GM12878 (cell line): ENCODE measurements at regions not wholly inside any gene's neighbourhood (a gene's known extent, or its start where the extent isn't known, plus 50 kb on each side); places are given as distances from the start of the nearest gene placed in this dataset.

ENCODE experiments used
- ATAC-seq: fragments of 200-7000 bp; cut with Tn5 transposase; 3 replicates; pipeline ENCODE4 v1.9.1; 2020; ENCODE audit warnings: mild to moderate bottlenecking, moderate library complexity
- BruUV-seq: library from RNA; stranded (reverse); fragments of 400-500 nt; replicated peaks from 2 replicates; lab custom pipeline; 2021; lab: Mats Ljungman, UMichigan
- CTCF ChIA-PET: fragments of 300-600 bp; sonication (Branson Sonifier 250); formaldehyde crosslinking; extraction: SDS; loops from one replicate; lab custom pipeline; 2021; ENCODE audit warnings: inconsistent platforms; lab: Yijun Ruan, JAX
- POLR2A ChIA-PET: fragments of 350-600 bp; formaldehyde crosslinking; extraction: SDS; loops from one replicate; lab custom pipeline; 2021; ENCODE audit warnings: inconsistent platforms; lab: Charles Lee
- RAD21 ChIA-PET: fragments of 300-600 bp; sonication (Branson Sonifier 250); formaldehyde crosslinking; loops from one replicate; lab custom pipeline; 2023; ENCODE audit warnings: antibody characterized with exemption; ENCODE audit not compliant: unreplicated experiment; lab: Charles Lee
- SMC1A ChIA-PET: fragments of 300-600 bp; sonication (Branson Sonifier 250); formaldehyde crosslinking; loops from one replicate; lab custom pipeline; 2023; ENCODE audit not compliant: unreplicated experiment, uncharacterized antibody; lab: Charles Lee
- DNase-seq: peaks from one replicate; pipeline ENCODE4 v3.0.0-alpha.2; 2011; ENCODE audit warnings: low read depth, low spot score
- FAIRE-seq: peaks from 3 replicates; lab custom pipeline; 2011; peaks lifted over from hg19 to GRCh38; lab: Jason Lieb, UNC
- H2AFZ ChIP-seq: 2 replicates; pipeline ENCODE4 v1.6.0; 2011; ENCODE audit warnings: low read depth, low read length, control low read depth; ENCODE audit not compliant: control insufficient read depth
- H3K27ac ChIP-seq: 2 replicates; pipeline ENCODE4 v1.5.1; 2011; ENCODE audit warnings: control low read depth; ENCODE audit not compliant: control insufficient read depth, insufficient read depth
- H3K27me3 ChIP-seq, 2 experiments: replicated peaks in 1 of 2; 2 replicates each; pipeline versions ENCODE4 v1.6.0 to v1.6.1; 2011; ENCODE audit warnings: low read length in 1 of 2; ENCODE audit not compliant: control insufficient read depth in 2 of 2, insufficient read depth in 2 of 2
- H3K36me3 ChIP-seq, 2 experiments: 2 replicates each; pipeline ENCODE4 v1.5.1; 2011; ENCODE audit warnings: low read length in 1 of 2; ENCODE audit not compliant: control insufficient read depth in 2 of 2, insufficient read depth in 2 of 2
- H3K4me1 ChIP-seq: 2 replicates; pipeline ENCODE4 v1.6.1; 2011; ENCODE audit warnings: mild to moderate bottlenecking, low read length, moderate library complexity, mixed read lengths; ENCODE audit not compliant: control insufficient read depth, insufficient read depth
- H3K4me2 ChIP-seq: 2 replicates; pipeline ENCODE4 v1.6.0; 2011; ENCODE audit warnings: control low read depth; ENCODE audit not compliant: control insufficient read depth, insufficient read depth
- H3K4me3 ChIP-seq: fragments of 200-600 bp; sonication (generic); 2 replicates; pipeline ENCODE4 v1.5.1; 2016
- H3K79me2 ChIP-seq: 2 replicates; pipeline ENCODE4 v1.6.0; 2011; ENCODE audit warnings: low read length; ENCODE audit not compliant: control insufficient read depth, insufficient read depth
- H3K9ac ChIP-seq: 2 replicates; pipeline ENCODE4 v1.8.0; 2011; ENCODE audit warnings: low read length, control low read depth, mixed read lengths; ENCODE audit not compliant: control insufficient read depth, insufficient read depth
- H3K9me3 ChIP-seq: replicated peaks from 3 replicates; pipeline ENCODE4 v1.5.1; 2011; ENCODE audit warnings: mild to moderate bottlenecking, low read length; ENCODE audit not compliant: control insufficient read depth, insufficient read depth
- H4K20me1 ChIP-seq: 2 replicates; pipeline ENCODE4 v1.6.0; 2011; ENCODE audit not compliant: control insufficient read depth, insufficient read depth
- CREB1 ChIP-seq: IDR thresholded peaks from 2 replicates; pipeline ENCODE4 v1.6.1; 2012; ENCODE audit warnings: low read depth, mild to moderate bottlenecking, inconsistent platforms
- HDGF ChIP-seq: fragments of 450-650 bp; IDR thresholded peaks from 2 replicates; pipeline ENCODE4 v1.6.1; 2016; ENCODE audit warnings: antibody characterized with exemption
- SPI1 ChIP-seq: IDR thresholded peaks from 2 replicates; pipeline ENCODE4 v1.6.1; 2011; ENCODE audit warnings: low read depth, mild to moderate bottlenecking, low read length, moderate library complexity, borderline replicate concordance; ENCODE audit not compliant: insufficient read depth
- STAT1 ChIP-seq: fragments of 450-650 bp; conservative IDR thresholded peaks from 2 replicates; pipeline ENCODE4 v1.6.1; 2014; ENCODE audit warnings: antibody characterized with exemption, mild to moderate bottlenecking
- WGBS: methylation state at CpG from one replicate; pipeline ENCODE4 v1.1.6; 2016; ENCODE audit warnings: low lambda C conversion rate; ENCODE audit not compliant: insufficient replicate concordance, insufficient coverage; ENCODE audit errors: missing lambda C conversion rate; 5-methylcytosine and 5-hydroxymethylcytosine counted together
- in situ Hi-C: fragments of 300-500 bp; cut with MboI; formaldehyde crosslinking; loops from 9 replicates; pipeline ENCODE4 v1.14.3; 2018; ENCODE audit warnings: mixed read lengths
- intact Hi-C: fragments of 100-400 bp; cut with micrococcal nuclease; formaldehyde crosslinking; loops from one replicate; pipeline ENCODE4 v1.14.2; 2022; ENCODE audit not compliant: unreplicated experiment
- TF ChIP-seq, protein P1 (sequence below): fragments of 450-650 bp; formaldehyde crosslinking; IDR thresholded peaks from 2 replicates; pipeline ENCODE4 v1.4.0; 2020; ENCODE audit warnings: mild to moderate bottlenecking, moderate library complexity
- TF ChIP-seq, protein P2 (sequence below): IDR thresholded peaks from 2 replicates; pipeline ENCODE4 v1.6.1; 2012; ENCODE audit warnings: improper control_type of control experiment, low read depth, low read length; ENCODE audit not compliant: insufficient replicate concordance
- TF ChIP-seq, protein P3 (sequence below): IDR thresholded peaks from 2 replicates; pipeline ENCODE4 v1.6.1; 2012; ENCODE audit warnings: low read depth, low read length, improper control_type of control experiment
- TF ChIP-seq, protein P4 (sequence below): fragments of 450-650 bp; IDR thresholded peaks from 2 replicates; pipeline ENCODE4 v1.6.1; 2017; ENCODE audit warnings: borderline replicate concordance

DNA sequence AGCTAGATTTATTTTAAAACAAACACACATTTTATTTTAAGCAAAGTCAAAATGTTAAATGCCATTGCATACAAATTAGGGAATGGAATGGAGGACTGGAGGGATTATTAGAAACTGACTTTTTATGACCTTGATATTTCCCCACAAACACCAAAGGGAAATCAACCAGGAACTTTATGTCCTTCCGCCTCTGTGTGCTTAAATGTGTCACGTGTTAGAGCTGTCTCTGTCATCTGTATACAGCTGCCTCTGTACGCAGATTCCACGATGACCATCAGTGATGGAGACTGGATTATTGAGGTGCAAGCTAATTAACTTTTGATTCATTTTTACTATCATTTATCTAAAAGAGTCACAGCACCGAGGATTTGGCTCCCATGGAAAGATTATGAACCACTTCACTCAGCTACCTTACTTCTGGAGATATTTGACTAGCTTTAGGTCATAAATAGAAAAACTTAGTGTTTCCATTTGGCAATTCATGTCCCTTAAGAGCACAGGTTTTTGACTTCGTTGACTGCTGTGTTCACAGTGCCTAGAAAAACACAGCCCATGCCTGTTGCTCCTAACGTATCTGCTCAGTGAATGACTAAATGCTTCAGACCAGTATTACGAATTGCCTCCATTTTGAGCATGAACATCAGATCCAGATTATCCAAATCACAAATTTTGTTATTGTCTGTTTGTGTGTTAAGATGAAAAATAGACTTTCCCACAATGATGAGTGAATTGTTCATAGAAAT lies 1048.1 kb downstream of the MCTP2 start:
- CTCF ChIA-PET, result interaction anchor here (1.2 to 10.1 kb wide), 6 partner anchors 9 to 26 kb away, joined by 3 to 72 read pairs (median 6); no protein-coding TSS in a partner anchor
- in situ Hi-C loops, result no loop called here
- Histone ChIP-seq H3K79me2 (no peaks in the 10 kb centered on the region), H3K27ac (no peak overlapping the region), H3K27me3 (no peaks in the 10 kb centered on the region), H4K20me1 (no peaks in the 10 kb centered on the region), H2AFZ (no peak overlapping the region), H3K9ac (no peak overlapping the region), H3K9me3 (no peaks in the 10 kb centered on the region), H3K36me3 (no peaks in the 10 kb centered on the region), H3K4me1 (no peaks in the 10 kb centered on the region), H3K4me2 (no peak overlapping the region), H3K4me3 (no peak overlapping the region)
- intact Hi-C loops, result no loop called here
- no peak for DNase-seq
- SMC1A ChIA-PET, result interaction anchor here (0.6 to 22.3 kb wide), 5 partner anchors 10 to 711 kb away, joined by 3 to 310 read pairs (median 4); no protein-coding TSS in a partner anchor
- POLR2A ChIA-PET, result interaction anchor here (1.7 kb wide), 1 partner anchor 11 kb away, joined by 6 read pairs; no protein-coding TSS in a partner anchor
- WGBS, result 28% methylated on average over 8 of the region's 8 CpGs
- no peak for FAIRE-seq
- TF ChIP-seq, protein P1, sequence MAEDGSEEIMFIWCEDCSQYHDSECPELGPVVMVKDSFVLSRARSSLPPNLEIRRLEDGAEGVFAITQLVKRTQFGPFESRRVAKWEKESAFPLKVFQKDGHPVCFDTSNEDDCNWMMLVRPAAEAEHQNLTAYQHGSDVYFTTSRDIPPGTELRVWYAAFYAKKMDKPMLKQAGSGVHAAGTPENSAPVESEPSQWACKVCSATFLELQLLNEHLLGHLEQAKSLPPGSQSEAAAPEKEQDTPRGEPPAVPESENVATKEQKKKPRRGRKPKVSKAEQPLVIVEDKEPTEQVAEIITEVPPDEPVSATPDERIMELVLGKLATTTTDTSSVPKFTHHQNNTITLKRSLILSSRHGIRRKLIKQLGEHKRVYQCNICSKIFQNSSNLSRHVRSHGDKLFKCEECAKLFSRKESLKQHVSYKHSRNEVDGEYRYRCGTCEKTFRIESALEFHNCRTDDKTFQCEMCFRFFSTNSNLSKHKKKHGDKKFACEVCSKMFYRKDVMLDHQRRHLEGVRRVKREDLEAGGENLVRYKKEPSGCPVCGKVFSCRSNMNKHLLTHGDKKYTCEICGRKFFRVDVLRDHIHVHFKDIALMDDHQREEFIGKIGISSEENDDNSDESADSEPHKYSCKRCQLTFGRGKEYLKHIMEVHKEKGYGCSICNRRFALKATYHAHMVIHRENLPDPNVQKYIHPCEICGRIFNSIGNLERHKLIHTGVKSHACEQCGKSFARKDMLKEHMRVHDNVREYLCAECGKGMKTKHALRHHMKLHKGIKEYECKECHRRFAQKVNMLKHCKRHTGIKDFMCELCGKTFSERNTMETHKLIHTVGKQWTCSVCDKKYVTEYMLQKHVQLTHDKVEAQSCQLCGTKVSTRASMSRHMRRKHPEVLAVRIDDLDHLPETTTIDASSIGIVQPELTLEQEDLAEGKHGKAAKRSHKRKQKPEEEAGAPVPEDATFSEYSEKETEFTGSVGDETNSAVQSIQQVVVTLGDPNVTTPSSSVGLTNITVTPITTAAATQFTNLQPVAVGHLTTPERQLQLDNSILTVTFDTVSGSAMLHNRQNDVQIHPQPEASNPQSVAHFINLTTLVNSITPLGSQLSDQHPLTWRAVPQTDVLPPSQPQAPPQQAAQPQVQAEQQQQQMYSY, result no peak
- no peak for TF ChIP-seq CREB1
- TF ChIP-seq HDGF, result no peak
- TF ChIP-seq, protein P2, sequence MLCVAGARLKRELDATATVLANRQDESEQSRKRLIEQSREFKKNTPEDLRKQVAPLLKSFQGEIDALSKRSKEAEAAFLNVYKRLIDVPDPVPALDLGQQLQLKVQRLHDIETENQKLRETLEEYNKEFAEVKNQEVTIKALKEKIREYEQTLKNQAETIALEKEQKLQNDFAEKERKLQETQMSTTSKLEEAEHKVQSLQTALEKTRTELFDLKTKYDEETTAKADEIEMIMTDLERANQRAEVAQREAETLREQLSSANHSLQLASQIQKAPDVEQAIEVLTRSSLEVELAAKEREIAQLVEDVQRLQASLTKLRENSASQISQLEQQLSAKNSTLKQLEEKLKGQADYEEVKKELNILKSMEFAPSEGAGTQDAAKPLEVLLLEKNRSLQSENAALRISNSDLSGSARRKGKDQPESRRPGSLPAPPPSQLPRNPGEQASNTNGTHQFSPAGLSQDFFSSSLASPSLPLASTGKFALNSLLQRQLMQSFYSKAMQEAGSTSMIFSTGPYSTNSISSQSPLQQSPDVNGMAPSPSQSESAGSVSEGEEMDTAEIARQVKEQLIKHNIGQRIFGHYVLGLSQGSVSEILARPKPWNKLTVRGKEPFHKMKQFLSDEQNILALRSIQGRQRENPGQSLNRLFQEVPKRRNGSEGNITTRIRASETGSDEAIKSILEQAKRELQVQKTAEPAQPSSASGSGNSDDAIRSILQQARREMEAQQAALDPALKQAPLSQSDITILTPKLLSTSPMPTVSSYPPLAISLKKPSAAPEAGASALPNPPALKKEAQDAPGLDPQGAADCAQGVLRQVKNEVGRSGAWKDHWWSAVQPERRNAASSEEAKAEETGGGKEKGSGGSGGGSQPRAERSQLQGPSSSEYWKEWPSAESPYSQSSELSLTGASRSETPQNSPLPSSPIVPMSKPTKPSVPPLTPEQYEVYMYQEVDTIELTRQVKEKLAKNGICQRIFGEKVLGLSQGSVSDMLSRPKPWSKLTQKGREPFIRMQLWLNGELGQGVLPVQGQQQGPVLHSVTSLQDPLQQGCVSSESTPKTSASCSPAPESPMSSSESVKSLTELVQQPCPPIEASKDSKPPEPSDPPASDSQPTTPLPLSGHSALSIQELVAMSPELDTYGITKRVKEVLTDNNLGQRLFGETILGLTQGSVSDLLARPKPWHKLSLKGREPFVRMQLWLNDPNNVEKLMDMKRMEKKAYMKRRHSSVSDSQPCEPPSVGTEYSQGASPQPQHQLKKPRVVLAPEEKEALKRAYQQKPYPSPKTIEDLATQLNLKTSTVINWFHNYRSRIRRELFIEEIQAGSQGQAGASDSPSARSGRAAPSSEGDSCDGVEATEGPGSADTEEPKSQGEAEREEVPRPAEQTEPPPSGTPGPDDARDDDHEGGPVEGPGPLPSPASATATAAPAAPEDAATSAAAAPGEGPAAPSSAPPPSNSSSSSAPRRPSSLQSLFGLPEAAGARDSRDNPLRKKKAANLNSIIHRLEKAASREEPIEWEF, result no peak
- TF ChIP-seq, protein P3, sequence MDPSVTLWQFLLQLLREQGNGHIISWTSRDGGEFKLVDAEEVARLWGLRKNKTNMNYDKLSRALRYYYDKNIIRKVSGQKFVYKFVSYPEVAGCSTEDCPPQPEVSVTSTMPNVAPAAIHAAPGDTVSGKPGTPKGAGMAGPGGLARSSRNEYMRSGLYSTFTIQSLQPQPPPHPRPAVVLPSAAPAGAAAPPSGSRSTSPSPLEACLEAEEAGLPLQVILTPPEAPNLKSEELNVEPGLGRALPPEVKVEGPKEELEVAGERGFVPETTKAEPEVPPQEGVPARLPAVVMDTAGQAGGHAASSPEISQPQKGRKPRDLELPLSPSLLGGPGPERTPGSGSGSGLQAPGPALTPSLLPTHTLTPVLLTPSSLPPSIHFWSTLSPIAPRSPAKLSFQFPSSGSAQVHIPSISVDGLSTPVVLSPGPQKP, result no peak
- TF ChIP-seq, protein P4, sequence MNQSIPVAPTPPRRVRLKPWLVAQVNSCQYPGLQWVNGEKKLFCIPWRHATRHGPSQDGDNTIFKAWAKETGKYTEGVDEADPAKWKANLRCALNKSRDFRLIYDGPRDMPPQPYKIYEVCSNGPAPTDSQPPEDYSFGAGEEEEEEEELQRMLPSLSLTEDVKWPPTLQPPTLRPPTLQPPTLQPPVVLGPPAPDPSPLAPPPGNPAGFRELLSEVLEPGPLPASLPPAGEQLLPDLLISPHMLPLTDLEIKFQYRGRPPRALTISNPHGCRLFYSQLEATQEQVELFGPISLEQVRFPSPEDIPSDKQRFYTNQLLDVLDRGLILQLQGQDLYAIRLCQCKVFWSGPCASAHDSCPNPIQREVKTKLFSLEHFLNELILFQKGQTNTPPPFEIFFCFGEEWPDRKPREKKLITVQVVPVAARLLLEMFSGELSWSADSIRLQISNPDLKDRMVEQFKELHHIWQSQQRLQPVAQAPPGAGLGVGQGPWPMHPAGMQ, result no peak
- no peak for TF ChIP-seq SPI1
- no peak for TF ChIP-seq STAT1
- RAD21 ChIA-PET, result no interaction called here
- no peak for ATAC-seq
- no TSS peak for BruUV-seq
